ENCODE measurements at regions not wholly inside any gene's neighbourhood (a gene's known extent, or its start where the extent isn't known, plus 50 kb on each side); places are given as distances from the start of the nearest gene placed in this dataset.
A peak's percentile ranks its signal among the peaks of the same experiment; 100 is the strongest.

- no CpG with 5 or more reads among the region's 1 CpG for WGBS (ENCODE audit: extremely low coverage, insufficient coverage, low lambda C conversion rate)
- Histone ChIP-seq H3K18ac (ENCODE audit: low read length) (no peak overlapping the region), H3K4me2 (ENCODE audit: low read length) (no peak overlapping the region), H3K27ac (ENCODE audit: low read depth, low read length) (no peak overlapping the region), H3K36me3 (ENCODE audit: control insufficient read depth, insufficient read depth, low read length) (no peaks in the 10 kb centered on the region), H3K79me2 (ENCODE audit: control insufficient read depth, insufficient read depth, low read length) (no peaks in the 10 kb centered on the region), H2BK120ac (ENCODE audit: low read depth, low read length) (no peak overlapping the region), H3K23ac (ENCODE audit: low read length) (no peak overlapping the region), H3K56ac (ENCODE audit: low read length) (no peak overlapping the region), H3K4me1 (ENCODE audit: control insufficient read depth, low read depth, low read length) (no peaks in the 10 kb centered on the region), H3K4ac (ENCODE audit: low read depth, low read length) (no peak overlapping the region), H2BK5ac (ENCODE audit: low read length) (no peak overlapping the region), H3K79me1 (ENCODE audit: low read length) (no peaks in the 10 kb centered on the region), H4K5ac (ENCODE audit: low read length) (no peak overlapping the region), H4K8ac (ENCODE audit: low read depth, low read length) (no peak overlapping the region), H2BK15ac (replicated peaks; ENCODE audit: low read depth) (no peak overlapping the region), H2AK5ac (ENCODE audit: low read length) (no peak overlapping the region), H3K4me3 (ENCODE audit: low read length) (no peak overlapping the region), H3K9ac (ENCODE audit: low read length) (no peak overlapping the region), H3K27me3 (ENCODE audit: insufficient read depth, low read length, poor library complexity) (no peaks in the 10 kb centered on the region)
- DNase-seq: no peak
Measured at GRCh38 chrX:80267790-80268189, 152.5 kb upstream of the TENT5D start.

- H3K27ac ChIP-seq (ENCODE audit: low read depth, low read length): no peak overlapping the region
- no peaks in the 10 kb centered on the region for H3K36me3 ChIP-seq (ENCODE audit: control insufficient read depth, insufficient read depth, low read length)
- no peak overlapping the region for H4K8ac ChIP-seq (ENCODE audit: low read depth, low read length)
- H3K79me2 ChIP-seq (ENCODE audit: control insufficient read depth, insufficient read depth, low read length): no peaks in the 10 kb centered on the region
- no peak overlapping the region for H3K4me3 ChIP-seq (ENCODE audit: low read length)
- H3K23ac ChIP-seq (ENCODE audit: low read length): no peak overlapping the region
- H2AK5ac ChIP-seq (ENCODE audit: low read length): no peak overlapping the region
- H2BK5ac ChIP-seq (ENCODE audit: low read length): no peak overlapping the region
- H3K4me1 ChIP-seq (ENCODE audit: control insufficient read depth, low read depth, low read length): no peaks in the 10 kb centered on the region
- H3K56ac ChIP-seq (ENCODE audit: low read length): no peak overlapping the region
- WGBS (ENCODE audit: extremely low coverage, insufficient coverage, low lambda C conversion rate): no CpG with 5 or more reads among the region's 2 CpGs
- H3K4ac ChIP-seq (ENCODE audit: low read depth, low read length): no peak overlapping the region
- H3K79me1 ChIP-seq (ENCODE audit: low read length): no peaks in the 10 kb centered on the region
- H4K5ac ChIP-seq (ENCODE audit: low read length): no peak overlapping the region
- H3K9ac ChIP-seq (ENCODE audit: low read length): no peak overlapping the region
- H3K27me3 ChIP-seq (ENCODE audit: insufficient read depth, low read length, poor library complexity): no peaks in the 10 kb centered on the region
- no peak for DNase-seq
- H2BK15ac ChIP-seq (replicated peaks; ENCODE audit: low read depth): no peak overlapping the region
- no peak overlapping the region for H3K4me2 ChIP-seq (ENCODE audit: low read length)
- H2BK120ac ChIP-seq (ENCODE audit: low read depth, low read length): no peak overlapping the region
- no peak overlapping the region for H3K18ac ChIP-seq (ENCODE audit: low read length)
Measured at GRCh38 chrX:80282535-80282934, 137.7 kb upstream of the TENT5D start.

GRCh38 chrX:80285131-80285773, 135.0 kb upstream of the TENT5D start:
- Histone ChIP-seq H3K27me3 (ENCODE audit: insufficient read depth, low read length, poor library complexity) (no peaks in the 10 kb centered on the region), H4K8ac (ENCODE audit: low read depth, low read length) (no peak overlapping the region), H2BK5ac (ENCODE audit: low read length) (no peak overlapping the region), H3K36me3 (ENCODE audit: control insufficient read depth, insufficient read depth, low read length) (no peaks in the 10 kb centered on the region), H3K4me1 (ENCODE audit: control insufficient read depth, low read depth, low read length) (no peaks in the 10 kb centered on the region), H3K18ac (ENCODE audit: low read length) (no peak overlapping the region), H3K4me2 (ENCODE audit: low read length) (no peak overlapping the region), H3K4ac (ENCODE audit: low read depth, low read length) (no peak overlapping the region), H3K23ac (ENCODE audit: low read length) (no peak overlapping the region), H3K56ac (ENCODE audit: low read length) (no peak overlapping the region), H3K79me2 (ENCODE audit: control insufficient read depth, insufficient read depth, low read length) (no peaks in the 10 kb centered on the region), H2BK120ac (ENCODE audit: low read depth, low read length) (no peak overlapping the region), H4K5ac (ENCODE audit: low read length) (no peak overlapping the region), H3K4me3 (ENCODE audit: low read length) (no peak overlapping the region), H3K9ac (ENCODE audit: low read length) (no peak overlapping the region), H3K79me1 (ENCODE audit: low read length) (no peaks in the 10 kb centered on the region), H2AK5ac (ENCODE audit: low read length) (no peak overlapping the region), H3K27ac (ENCODE audit: low read depth, low read length) (no peak overlapping the region), H2BK15ac (replicated peaks; ENCODE audit: low read depth) (no peak overlapping the region)
- DNase-seq: peak; percentile 55
- no CpG with 5 or more reads among the region's 3 CpGs for WGBS (ENCODE audit: extremely low coverage, insufficient coverage, low lambda C conversion rate)

GRCh38 chrX:80290834-80291233, 129.4 kb upstream of the TENT5D start:
- no peaks in the 10 kb centered on the region for H3K36me3 ChIP-seq (ENCODE audit: control insufficient read depth, insufficient read depth, low read length)
- no peak overlapping the region for H2BK120ac ChIP-seq (ENCODE audit: low read depth, low read length)
- H2BK5ac ChIP-seq (ENCODE audit: low read length): no peak overlapping the region
- H3K4ac ChIP-seq (ENCODE audit: low read depth, low read length): no peak overlapping the region
- H4K5ac ChIP-seq (ENCODE audit: low read length): no peak overlapping the region
- no peak overlapping the region for H2AK5ac ChIP-seq (ENCODE audit: low read length)
- H3K56ac ChIP-seq (ENCODE audit: low read length): no peak overlapping the region
- no peak overlapping the region for H3K18ac ChIP-seq (ENCODE audit: low read length)
- no peak overlapping the region for H3K27ac ChIP-seq (ENCODE audit: low read depth, low read length)
- no peak overlapping the region for H4K8ac ChIP-seq (ENCODE audit: low read depth, low read length)
- DNase-seq: no peak
- no peaks in the 10 kb centered on the region for H3K27me3 ChIP-seq (ENCODE audit: insufficient read depth, low read length, poor library complexity)
- no peak overlapping the region for H2BK15ac ChIP-seq (replicated peaks; ENCODE audit: low read depth)
- H3K23ac ChIP-seq (ENCODE audit: low read length): no peak overlapping the region
- no peaks in the 10 kb centered on the region for H3K79me1 ChIP-seq (ENCODE audit: low read length)
- no peak overlapping the region for H3K4me2 ChIP-seq (ENCODE audit: low read length)
- H3K4me3 ChIP-seq (ENCODE audit: low read length): no peak overlapping the region
- no peaks in the 10 kb centered on the region for H3K4me1 ChIP-seq (ENCODE audit: control insufficient read depth, low read depth, low read length)
- H3K79me2 ChIP-seq (ENCODE audit: control insufficient read depth, insufficient read depth, low read length): no peaks in the 10 kb centered on the region
- H3K9ac ChIP-seq (ENCODE audit: low read length): no peak overlapping the region

- Histone ChIP-seq H4K5ac (ENCODE audit: low read length) (no peak overlapping the region), H3K4ac (ENCODE audit: low read depth, low read length) (no peak overlapping the region), H2BK15ac (replicated peaks; ENCODE audit: low read depth) (no peak overlapping the region), H3K18ac (ENCODE audit: low read length) (no peak overlapping the region), H3K4me1 (ENCODE audit: control insufficient read depth, low read depth, low read length) (no peaks in the 10 kb centered on the region), H3K56ac (ENCODE audit: low read length) (no peak overlapping the region), H2BK5ac (ENCODE audit: low read length) (no peak overlapping the region), H3K23ac (ENCODE audit: low read length) (no peak overlapping the region), H3K4me2 (ENCODE audit: low read length) (no peak overlapping the region), H3K79me1 (ENCODE audit: low read length) (no peaks in the 10 kb centered on the region), H4K8ac (ENCODE audit: low read depth, low read length) (no peak overlapping the region), H2AK5ac (ENCODE audit: low read length) (no peak overlapping the region), H3K27ac (ENCODE audit: low read depth, low read length) (no peak overlapping the region), H3K4me3 (ENCODE audit: low read length) (no peak overlapping the region), H3K79me2 (ENCODE audit: control insufficient read depth, insufficient read depth, low read length) (no peaks in the 10 kb centered on the region), H3K9ac (ENCODE audit: low read length) (no peak overlapping the region), H3K27me3 (ENCODE audit: insufficient read depth, low read length, poor library complexity) (no peaks in the 10 kb centered on the region), H2BK120ac (ENCODE audit: low read depth, low read length) (no peak overlapping the region), H3K36me3 (ENCODE audit: control insufficient read depth, insufficient read depth, low read length) (no peaks in the 10 kb centered on the region)
- DNase-seq: no peak
- WGBS (ENCODE audit: extremely low coverage, insufficient coverage, low lambda C conversion rate): no CpG with 5 or more reads among the region's 1 CpG
Measured at GRCh38 chrX:80293354-80293753, 126.9 kb upstream of the TENT5D start.

- H2BK120ac ChIP-seq (ENCODE audit: low read depth, low read length): no peak overlapping the region
- no peak for DNase-seq
- no peaks in the 10 kb centered on the region for H3K4me1 ChIP-seq (ENCODE audit: control insufficient read depth, low read depth, low read length)
- H3K79me2 ChIP-seq (ENCODE audit: control insufficient read depth, insufficient read depth, low read length): no peaks in the 10 kb centered on the region
- no peak overlapping the region for H3K4ac ChIP-seq (ENCODE audit: low read depth, low read length)
- H3K9ac ChIP-seq (ENCODE audit: low read length): no peak overlapping the region
- no peaks in the 10 kb centered on the region for H3K27me3 ChIP-seq (ENCODE audit: insufficient read depth, low read length, poor library complexity)
- H2BK5ac ChIP-seq (ENCODE audit: low read length): no peak overlapping the region
- no peaks in the 10 kb centered on the region for H3K79me1 ChIP-seq (ENCODE audit: low read length)
- H3K4me2 ChIP-seq (ENCODE audit: low read length): no peak overlapping the region
- H3K36me3 ChIP-seq (ENCODE audit: control insufficient read depth, insufficient read depth, low read length): no peaks in the 10 kb centered on the region
- no peak overlapping the region for H2AK5ac ChIP-seq (ENCODE audit: low read length)
- H3K18ac ChIP-seq (ENCODE audit: low read length): no peak overlapping the region
- WGBS (ENCODE audit: extremely low coverage, insufficient coverage, low lambda C conversion rate): no CpG with 5 or more reads among the region's 1 CpG
- no peak overlapping the region for H3K56ac ChIP-seq (ENCODE audit: low read length)
- no peak overlapping the region for H3K23ac ChIP-seq (ENCODE audit: low read length)
- H3K27ac ChIP-seq (ENCODE audit: low read depth, low read length): no peak overlapping the region
- H3K4me3 ChIP-seq (ENCODE audit: low read length): no peak overlapping the region
- H2BK15ac ChIP-seq (replicated peaks; ENCODE audit: low read depth): no peak overlapping the region
- no peak overlapping the region for H4K5ac ChIP-seq (ENCODE audit: low read length)
- no peak overlapping the region for H4K8ac ChIP-seq (ENCODE audit: low read depth, low read length)
Measured at GRCh38 chrX:80306007-80306406, 114.2 kb upstream of the TENT5D start.

Data from mesendoderm (in vitro differentiated cells).